ENCODE measurements at regions not wholly inside any gene's neighbourhood (a gene's known extent, or its start where the extent isn't known, plus 50 kb on each side); places are given as distances from the start of the nearest gene placed in this dataset.

- H3K27me3 Mint-ChIP-seq (ENCODE audit: low read depth) = no peaks in the 10 kb centered on the region
- no peak for DNase-seq (ENCODE audit: low read depth, low spot score)
- no peaks in the 10 kb centered on the region for H3K9me3 Mint-ChIP-seq
- TF ChIP-seq CTCF (conservative IDR thresholded peaks at IDR 0.05) = no peak
- H3K36me3 Mint-ChIP-seq (ENCODE audit: low read depth) = no peaks in the 10 kb centered on the region
- no peak overlapping the region for H3K27ac Mint-ChIP-seq (ENCODE audit: unreplicated experiment)
- H3K4me3 Mint-ChIP-seq = no peak overlapping the region
- H3K4me1 Mint-ChIP-seq = peaks cover 4% of the 10 kb centered on the region
Measured at GRCh38 chr18:4593459-4593858, 138.4 kb upstream of the DLGAP1 start.

GRCh38 chr18:4589056-4589800 lies 134.1 kb upstream of the DLGAP1 start:
- Mint-ChIP-seq H3K27ac (ENCODE audit: unreplicated experiment) (no peak overlapping the region), H3K4me3 (no peak overlapping the region), H3K9me3 (no peaks in the 10 kb centered on the region), H3K36me3 (ENCODE audit: low read depth) (no peaks in the 10 kb centered on the region), H3K27me3 (ENCODE audit: low read depth) (no peaks in the 10 kb centered on the region), H3K4me1 (peaks cover 11% of the 10 kb centered on the region)
- TF ChIP-seq CTCF (conservative IDR thresholded peaks at IDR 0.05) = no peak
- DNase-seq (ENCODE audit: low read depth, low spot score) = no peak

GRCh38 chr18:4587204-4587603 lies 132.1 kb upstream of the DLGAP1 start:
- DNase-seq (ENCODE audit: low read depth, low spot score) = no peak
- Mint-ChIP-seq H3K27me3 (ENCODE audit: low read depth) (no peaks in the 10 kb centered on the region), H3K36me3 (ENCODE audit: low read depth) (no peaks in the 10 kb centered on the region), H3K4me1 (peaks cover 11% of the 10 kb centered on the region), H3K4me3 (no peak overlapping the region), H3K27ac (ENCODE audit: unreplicated experiment) (peak overlapping the region; percentile 46), H3K9me3 (no peaks in the 10 kb centered on the region)
- TF ChIP-seq CTCF (conservative IDR thresholded peaks at IDR 0.05) = no peak

GRCh38 chr18:4586731-4587130 lies 131.6 kb upstream of the DLGAP1 start:
- DNase-seq (ENCODE audit: low read depth, low spot score) = no peak
- Mint-ChIP-seq H3K27ac (ENCODE audit: unreplicated experiment) (peak overlapping the region; percentile 46), H3K36me3 (ENCODE audit: low read depth) (no peaks in the 10 kb centered on the region)

GRCh38 chr18:4582431-4583335 lies 127.6 kb upstream of the DLGAP1 start:
- no peak overlapping the region for H3K4me3 Mint-ChIP-seq
- H3K27ac Mint-ChIP-seq (ENCODE audit: unreplicated experiment) = no peak overlapping the region
- DNase-seq (ENCODE audit: low read depth, low spot score) = no peak
- peaks cover 1% of the 10 kb centered on the region for H3K36me3 Mint-ChIP-seq (ENCODE audit: low read depth)
- H3K4me1 Mint-ChIP-seq = peaks cover 10% of the 10 kb centered on the region
- H3K27me3 Mint-ChIP-seq (ENCODE audit: low read depth) = no peaks in the 10 kb centered on the region
- no peak for TF ChIP-seq CTCF (conservative IDR thresholded peaks at IDR 0.05)
- peaks cover 3% of the 10 kb centered on the region for H3K9me3 Mint-ChIP-seq

More at GRCh38 chr18:4586731-4587130, 131.6 kb upstream of the DLGAP1 start:
- no peaks in the 10 kb centered on the region for H3K9me3 Mint-ChIP-seq
- H3K4me1 Mint-ChIP-seq = peaks cover 15% of the 10 kb centered on the region
- no peak overlapping the region for H3K4me3 Mint-ChIP-seq
- no peak for TF ChIP-seq CTCF (conservative IDR thresholded peaks at IDR 0.05)
- no peaks in the 10 kb centered on the region for H3K27me3 Mint-ChIP-seq (ENCODE audit: low read depth)
